HEK293 (cell line): ENCODE measurements at regions not wholly inside any gene's neighbourhood (a gene's known extent, or its start where the extent isn't known, plus 50 kb on each side); places are given as distances from the start of the nearest gene placed in this dataset.

Experiments
- TRIM28 ChIP-seq: IDR thresholded peaks from 2 replicates; pipeline ENCODE4 v1.6.1; 2011; ENCODE audit warnings: low read length, control low read depth, borderline replicate concordance
- ZNF24 ChIP-seq: fragments of 450-650 bp; formaldehyde crosslinking; IDR thresholded peaks from 2 replicates; pipeline ENCODE4 v1.5.1; 2016; ENCODE audit warnings: missing biosample characterization, missing genetic modification characterization
- TF ChIP-seq, protein P1 (sequence below): fragments of 450-650 bp; formaldehyde crosslinking; IDR thresholded peaks from 2 replicates; pipeline ENCODE4 v1.5.1; 2016; ENCODE audit warnings: missing biosample characterization, missing genetic modification characterization

DNA sequence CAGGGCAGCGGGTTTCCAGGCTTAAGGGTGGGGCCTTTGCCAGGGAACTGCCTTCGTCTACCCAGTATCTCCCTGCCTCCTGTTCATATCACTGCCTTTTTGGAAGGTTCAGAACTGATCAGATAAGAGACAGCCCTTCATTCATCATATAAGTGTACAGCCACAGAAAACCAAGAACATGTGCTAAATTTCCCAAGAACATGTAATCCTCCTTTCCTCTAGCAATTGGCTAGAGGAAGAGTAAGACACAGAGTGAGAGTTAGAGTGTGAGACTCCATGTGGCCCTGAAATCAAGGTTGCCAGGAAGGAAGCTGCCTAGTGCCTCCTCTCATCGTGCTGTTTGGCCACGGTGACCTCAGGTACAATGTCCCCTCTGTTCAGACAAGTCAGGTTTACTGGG lies 770.9 kb downstream of the TNS3 start:
- TF ChIP-seq ZNF24 (tag by site-specific recombination) = no peak
- TF ChIP-seq, protein P1, sequence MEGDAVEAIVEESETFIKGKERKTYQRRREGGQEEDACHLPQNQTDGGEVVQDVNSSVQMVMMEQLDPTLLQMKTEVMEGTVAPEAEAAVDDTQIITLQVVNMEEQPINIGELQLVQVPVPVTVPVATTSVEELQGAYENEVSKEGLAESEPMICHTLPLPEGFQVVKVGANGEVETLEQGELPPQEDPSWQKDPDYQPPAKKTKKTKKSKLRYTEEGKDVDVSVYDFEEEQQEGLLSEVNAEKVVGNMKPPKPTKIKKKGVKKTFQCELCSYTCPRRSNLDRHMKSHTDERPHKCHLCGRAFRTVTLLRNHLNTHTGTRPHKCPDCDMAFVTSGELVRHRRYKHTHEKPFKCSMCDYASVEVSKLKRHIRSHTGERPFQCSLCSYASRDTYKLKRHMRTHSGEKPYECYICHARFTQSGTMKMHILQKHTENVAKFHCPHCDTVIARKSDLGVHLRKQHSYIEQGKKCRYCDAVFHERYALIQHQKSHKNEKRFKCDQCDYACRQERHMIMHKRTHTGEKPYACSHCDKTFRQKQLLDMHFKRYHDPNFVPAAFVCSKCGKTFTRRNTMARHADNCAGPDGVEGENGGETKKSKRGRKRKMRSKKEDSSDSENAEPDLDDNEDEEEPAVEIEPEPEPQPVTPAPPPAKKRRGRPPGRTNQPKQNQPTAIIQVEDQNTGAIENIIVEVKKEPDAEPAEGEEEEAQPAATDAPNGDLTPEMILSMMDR (tag by site-specific recombination) = no peak
- TF ChIP-seq TRIM28 = no peak
